Natural killer cell (primary cell): ENCODE measurements at regions not wholly inside any gene's neighbourhood (a gene's known extent, or its start where the extent isn't known, plus 50 kb on each side); places are given as distances from the start of the nearest gene placed in this dataset.
"Not testable (repeated sequence)": the region's sequence is repeated elsewhere in the genome, so short reads cannot be mapped to it uniquely, and the experiment has no call there.

Experiments used
- ATAC-seq, 3 donors: fragments of 150-1000 bp in 2 of 3; fragments of 200-7000 bp in 1 of 3; cut with Tn5 transposase; 1 replicate in 1 of 3; 2 replicates in 2 of 3; pipeline ENCODE4 v1.10.0; 2021; ENCODE audit warnings: mild to moderate bottlenecking in 2 of 3, moderate library complexity in 2 of 3
- DNase-seq, 2 donors: peaks; one replicate each; pipeline versions ENCODE4 v3.0.0 to v3.0.0-alpha.2; 2013 to 2021; ENCODE audit warnings: mixed read lengths in 1 of 2
- H3K27ac ChIP-seq: one replicate; pipeline ENCODE4 v1.5.1; 2013; ENCODE audit warnings: mild to moderate bottlenecking, low read length
- H3K27me3 ChIP-seq: one replicate; pipeline ENCODE4 v1.6.1; 2013; ENCODE audit warnings: low read length; ENCODE audit not compliant: control insufficient read depth, insufficient read depth
- H3K36me3 ChIP-seq: one replicate; pipeline ENCODE4 v1.6.1; 2013; ENCODE audit warnings: low read length; ENCODE audit not compliant: control insufficient read depth, insufficient read depth
- H3K4me1 ChIP-seq: one replicate; pipeline ENCODE4 v1.6.1; 2013; ENCODE audit warnings: low read length; ENCODE audit not compliant: control insufficient read depth, insufficient read depth
- H3K4me3 ChIP-seq: one replicate; pipeline ENCODE4 v1.5.1; 2013; ENCODE audit warnings: low read length
- H3K9me3 ChIP-seq: one replicate; pipeline ENCODE4 v1.6.1; 2013; ENCODE audit warnings: low read length; ENCODE audit not compliant: control insufficient read depth, insufficient read depth
- H3K27ac Mint-ChIP-seq, 2 donors: one replicate each; pipeline ENCODE4 v1.8.0; 2022; ENCODE audit warnings: mild to moderate bottlenecking in 2 of 2, mixed read lengths in 2 of 2, moderate library complexity in 1 of 2
- H3K27me3 Mint-ChIP-seq, 2 donors: one replicate each; pipeline ENCODE4 v1.8.0; 2022; ENCODE audit warnings: low read depth in 2 of 2, mixed read lengths in 2 of 2
- H3K36me3 Mint-ChIP-seq: one replicate; pipeline ENCODE4 v1.8.0; 2022; ENCODE audit warnings: mixed read lengths
- H3K4me1 Mint-ChIP-seq, 2 donors: one replicate each; pipeline ENCODE4 v1.8.0; 2022; ENCODE audit warnings: mixed read lengths in 2 of 2
- H3K4me3 Mint-ChIP-seq: one replicate; pipeline ENCODE4 v1.8.0; 2022; ENCODE audit warnings: mild to moderate bottlenecking, moderate library complexity, mixed read lengths
- H3K9me3 Mint-ChIP-seq, 2 donors: one replicate each; pipeline ENCODE4 v1.8.0; 2022; ENCODE audit warnings: mixed read lengths in 2 of 2
- WGBS: methylation state at CpG from one replicate; pipeline ENCODE4 v1.1.7; 2013; ENCODE audit warnings: missing lambda C conversion rate; ENCODE audit not compliant: insufficient coverage; 5-methylcytosine and 5-hydroxymethylcytosine counted together
- intact Hi-C: fragments of 100-400 bp; cut with micrococcal nuclease; formaldehyde crosslinking; loops from one replicate; pipeline ENCODE4 v1.14.2; 2022
- TF ChIP-seq, protein P1 (sequence below): fragments of 200-600 bp; IDR thresholded peaks from one replicate; pipeline ENCODE4 v1.8.0; 2022; ENCODE audit warnings: antibody characterized with exemption

GRCh38 chr2:153532140-153532539 lies 53.6 kb upstream of the RPRM start:
- H3K4me1 ChIP-seq = no peaks in the 10 kb centered on the region
- intact Hi-C loops = no loop called here
- ATAC-seq (no peak), DNase-seq (no peak)
- Mint-ChIP-seq H3K4me1 (no peaks in the 10 kb centered on the region), H3K9me3 (peaks cover 5% of the 10 kb centered on the region in 2 donors), H3K4me3 (no peak overlapping the region), H3K27me3 (no peaks in the 10 kb centered on the region), H3K36me3 (no peaks in the 10 kb centered on the region), H3K27ac (no peak overlapping the region)
- H3K27ac ChIP-seq = no peak overlapping the region
- 92% methylated on average over 3 of the region's 3 CpGs for WGBS
- TF ChIP-seq, protein P1, sequence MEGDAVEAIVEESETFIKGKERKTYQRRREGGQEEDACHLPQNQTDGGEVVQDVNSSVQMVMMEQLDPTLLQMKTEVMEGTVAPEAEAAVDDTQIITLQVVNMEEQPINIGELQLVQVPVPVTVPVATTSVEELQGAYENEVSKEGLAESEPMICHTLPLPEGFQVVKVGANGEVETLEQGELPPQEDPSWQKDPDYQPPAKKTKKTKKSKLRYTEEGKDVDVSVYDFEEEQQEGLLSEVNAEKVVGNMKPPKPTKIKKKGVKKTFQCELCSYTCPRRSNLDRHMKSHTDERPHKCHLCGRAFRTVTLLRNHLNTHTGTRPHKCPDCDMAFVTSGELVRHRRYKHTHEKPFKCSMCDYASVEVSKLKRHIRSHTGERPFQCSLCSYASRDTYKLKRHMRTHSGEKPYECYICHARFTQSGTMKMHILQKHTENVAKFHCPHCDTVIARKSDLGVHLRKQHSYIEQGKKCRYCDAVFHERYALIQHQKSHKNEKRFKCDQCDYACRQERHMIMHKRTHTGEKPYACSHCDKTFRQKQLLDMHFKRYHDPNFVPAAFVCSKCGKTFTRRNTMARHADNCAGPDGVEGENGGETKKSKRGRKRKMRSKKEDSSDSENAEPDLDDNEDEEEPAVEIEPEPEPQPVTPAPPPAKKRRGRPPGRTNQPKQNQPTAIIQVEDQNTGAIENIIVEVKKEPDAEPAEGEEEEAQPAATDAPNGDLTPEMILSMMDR = no peak
- no peak overlapping the region for H3K4me3 ChIP-seq
- H3K36me3 ChIP-seq = no peaks in the 10 kb centered on the region
- no peaks in the 10 kb centered on the region for H3K27me3 ChIP-seq
- no peaks in the 10 kb centered on the region for H3K9me3 ChIP-seq

- H3K9me3 Mint-ChIP-seq, H3K27ac Mint-ChIP-seq, H3K27ac ChIP-seq, intact Hi-C loops, DNase-seq, H3K4me1 Mint-ChIP-seq, H3K4me1 ChIP-seq, H3K4me3 ChIP-seq, ATAC-seq, H3K4me3 Mint-ChIP-seq, H3K27me3 Mint-ChIP-seq, H3K36me3 Mint-ChIP-seq, H3K27me3 ChIP-seq, H3K9me3 ChIP-seq, H3K36me3 ChIP-seq: not testable (repeated sequence)
- WGBS = 91% methylated on average over 4 of the region's 4 CpGs
Measured at GRCh38 chr2:153533803-153534202, 55.2 kb upstream of the RPRM start.

GRCh38 chr2:153534590-153534989 lies 56.0 kb upstream of the RPRM start:
- H3K4me3 ChIP-seq, H3K4me1 Mint-ChIP-seq, H3K27me3 ChIP-seq, H3K36me3 ChIP-seq, H3K9me3 ChIP-seq, H3K27ac ChIP-seq, H3K27me3 Mint-ChIP-seq, H3K4me1 ChIP-seq, H3K36me3 Mint-ChIP-seq, H3K4me3 Mint-ChIP-seq, intact Hi-C loops, H3K27ac Mint-ChIP-seq, DNase-seq, H3K9me3 Mint-ChIP-seq, ATAC-seq: not testable (repeated sequence)
- 82% methylated on average over 7 of the region's 7 CpGs for WGBS

DNA sequence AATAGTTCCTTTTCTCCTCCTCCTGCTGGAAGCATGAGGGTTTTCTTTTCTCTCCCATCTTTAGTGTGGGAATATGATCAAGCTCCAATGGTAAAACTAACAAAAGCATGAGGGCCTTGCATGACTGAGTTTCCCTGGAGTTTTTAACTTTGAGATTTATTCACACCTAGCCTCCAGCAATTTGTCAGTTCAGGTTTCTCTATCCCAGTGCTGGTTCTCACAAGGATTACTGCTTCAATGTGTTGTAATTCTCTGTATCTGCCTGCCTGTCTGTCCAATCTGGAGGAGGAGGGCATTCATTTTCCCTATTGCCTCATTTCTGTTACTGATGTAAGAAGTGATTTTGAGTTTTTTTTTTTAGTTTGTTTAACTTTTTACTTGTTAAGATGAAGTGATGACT lies 57.6 kb upstream of the RPRM start:
- Mint-ChIP-seq H3K27me3 (no peaks in the 10 kb centered on the region), H3K9me3 (peaks cover 4 to 5% of the 10 kb centered on the region in 2 donors), H3K27ac (no peak overlapping the region), H3K36me3 (no peaks in the 10 kb centered on the region), H3K4me3 (no peak overlapping the region), H3K4me1 (no peaks in the 10 kb centered on the region)
- H3K36me3 ChIP-seq = no peaks in the 10 kb centered on the region
- ATAC-seq (no peak), DNase-seq (no peak)
- no peaks in the 10 kb centered on the region for H3K27me3 ChIP-seq
- H3K9me3 ChIP-seq = peaks cover 3% of the 10 kb centered on the region
- TF ChIP-seq, protein P1 = no peak
- H3K27ac ChIP-seq = no peak overlapping the region
- no peak overlapping the region for H3K4me3 ChIP-seq
- no peaks in the 10 kb centered on the region for H3K4me1 ChIP-seq
- intact Hi-C loops = no loop called here

DNA sequence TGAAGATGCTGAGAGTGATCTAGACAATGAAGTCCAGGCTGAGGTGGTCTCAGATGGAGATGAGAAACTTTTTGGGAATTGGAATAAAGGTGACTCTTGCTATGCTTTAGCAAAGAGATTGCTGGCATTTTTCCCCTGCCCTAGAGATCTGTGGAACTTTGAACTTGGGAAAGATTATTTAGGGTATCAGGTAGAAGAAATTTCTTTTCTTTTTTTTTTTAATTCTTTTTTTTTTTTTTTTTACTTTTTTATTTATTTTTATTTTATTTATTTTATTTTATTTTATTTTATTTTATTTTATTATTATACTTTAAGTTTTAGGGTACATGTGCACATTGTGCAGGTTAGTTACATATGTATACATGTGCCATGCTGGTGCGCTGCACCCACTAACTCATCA lies 59.5 kb upstream of the RPRM start:
- intact Hi-C loops, DNase-seq, ATAC-seq: not testable (repeated sequence)

More for the DNA sequence above, 59.5 kb upstream of the RPRM start:
- not testable (repeated sequence) for H3K9me3 ChIP-seq, H3K27me3 Mint-ChIP-seq, H3K4me3 ChIP-seq, H3K4me3 Mint-ChIP-seq, H3K36me3 ChIP-seq, H3K36me3 Mint-ChIP-seq, H3K4me1 ChIP-seq, H3K27ac Mint-ChIP-seq, H3K27me3 ChIP-seq, H3K27ac ChIP-seq, H3K4me1 Mint-ChIP-seq
- H3K9me3 Mint-ChIP-seq = peaks cover 11 to 12% of the 10 kb centered on the region in 2 donors
- no CpG with 5 or more reads among the region's 1 CpG for WGBS
